GM10266 (cell line): ENCODE measurements at regions not wholly inside any gene's neighbourhood (a gene's known extent, or its start where the extent isn't known, plus 50 kb on each side); places are given as distances from the start of the nearest gene placed in this dataset.
A peak's percentile ranks its signal among the peaks of the same experiment; 100 is the strongest.

Experiments
- DNase-seq: peaks from one replicate; pipeline ENCODE4 v3.0.0; 2012; ENCODE audit errors: extremely low spot score
- TF ChIP-seq, protein P1 (sequence below): IDR thresholded peaks from 2 replicates; pipeline ENCODE4 v1.5.1; 2012; ENCODE audit warnings: mild to moderate bottlenecking, low read depth; ENCODE audit not compliant: control insufficient read depth, insufficient read depth; ENCODE audit errors: missing control alignments

DNA sequence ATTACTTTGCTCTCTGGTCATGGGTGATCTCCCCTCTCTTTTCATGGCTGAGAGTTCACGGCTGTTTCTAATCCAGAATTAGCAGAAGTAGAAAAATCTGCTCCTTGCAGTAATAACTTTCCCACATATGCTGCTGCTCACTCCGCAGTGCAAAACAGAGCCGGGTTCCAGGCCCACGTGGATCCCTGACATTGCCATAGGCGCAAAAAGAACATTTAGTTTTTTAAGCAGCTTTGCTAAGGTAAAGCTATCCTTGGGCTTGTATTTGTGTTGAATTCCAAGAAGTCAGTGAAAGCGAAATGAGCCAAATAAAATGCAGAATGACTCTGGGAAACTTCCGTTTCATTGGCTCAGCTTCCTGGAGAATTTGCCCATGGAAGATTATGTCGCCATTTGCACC, 633.7 kb upstream of the SUCLG2 start:
- no peak for DNase-seq
- TF ChIP-seq, protein P1, sequence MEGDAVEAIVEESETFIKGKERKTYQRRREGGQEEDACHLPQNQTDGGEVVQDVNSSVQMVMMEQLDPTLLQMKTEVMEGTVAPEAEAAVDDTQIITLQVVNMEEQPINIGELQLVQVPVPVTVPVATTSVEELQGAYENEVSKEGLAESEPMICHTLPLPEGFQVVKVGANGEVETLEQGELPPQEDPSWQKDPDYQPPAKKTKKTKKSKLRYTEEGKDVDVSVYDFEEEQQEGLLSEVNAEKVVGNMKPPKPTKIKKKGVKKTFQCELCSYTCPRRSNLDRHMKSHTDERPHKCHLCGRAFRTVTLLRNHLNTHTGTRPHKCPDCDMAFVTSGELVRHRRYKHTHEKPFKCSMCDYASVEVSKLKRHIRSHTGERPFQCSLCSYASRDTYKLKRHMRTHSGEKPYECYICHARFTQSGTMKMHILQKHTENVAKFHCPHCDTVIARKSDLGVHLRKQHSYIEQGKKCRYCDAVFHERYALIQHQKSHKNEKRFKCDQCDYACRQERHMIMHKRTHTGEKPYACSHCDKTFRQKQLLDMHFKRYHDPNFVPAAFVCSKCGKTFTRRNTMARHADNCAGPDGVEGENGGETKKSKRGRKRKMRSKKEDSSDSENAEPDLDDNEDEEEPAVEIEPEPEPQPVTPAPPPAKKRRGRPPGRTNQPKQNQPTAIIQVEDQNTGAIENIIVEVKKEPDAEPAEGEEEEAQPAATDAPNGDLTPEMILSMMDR, result no peak

DNA sequence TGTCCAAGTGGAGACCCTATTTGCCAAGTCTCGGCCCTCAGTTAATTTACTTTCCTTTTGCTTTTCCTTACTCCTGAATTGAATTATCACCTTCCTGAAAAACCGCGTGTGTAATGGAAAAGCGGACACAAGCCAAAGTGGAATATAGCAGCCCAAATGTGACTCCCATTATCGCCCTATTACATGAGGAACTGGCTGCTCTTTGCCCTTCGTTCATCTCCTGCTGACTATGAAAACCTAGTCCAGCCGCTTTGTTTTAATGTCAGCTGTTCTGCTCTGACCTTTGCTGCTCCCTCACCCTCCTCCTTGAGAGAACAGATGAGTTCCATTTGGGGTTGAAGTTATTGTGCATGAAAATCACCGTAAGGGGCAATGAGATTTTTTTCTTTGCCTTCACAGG, 632.7 kb upstream of the SUCLG2 start:
- TF ChIP-seq, protein P1, result no peak
- DNase-seq, result no peak

DNA sequence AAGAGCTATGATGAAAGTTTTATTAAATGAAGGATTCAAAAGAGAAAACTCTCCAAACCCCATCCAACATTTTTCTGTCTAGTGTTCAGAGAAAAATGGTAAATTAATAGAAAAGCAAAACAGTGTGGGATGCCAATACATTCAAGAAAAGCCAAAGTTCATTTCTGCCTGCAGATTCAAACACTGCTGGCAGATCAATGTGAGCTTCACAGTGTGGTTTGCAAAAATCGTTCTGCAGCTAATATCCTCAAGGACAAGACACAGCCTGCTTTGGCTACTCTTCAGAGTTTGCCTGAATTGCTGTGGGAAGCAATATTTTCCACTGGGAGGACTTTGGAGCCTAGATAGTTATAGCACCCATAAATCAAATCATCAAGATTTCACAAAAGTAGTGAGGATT, 619.9 kb upstream of the SUCLG2 start:
- TF ChIP-seq, protein P1, result no peak
- DNase-seq, result no peak

DNA sequence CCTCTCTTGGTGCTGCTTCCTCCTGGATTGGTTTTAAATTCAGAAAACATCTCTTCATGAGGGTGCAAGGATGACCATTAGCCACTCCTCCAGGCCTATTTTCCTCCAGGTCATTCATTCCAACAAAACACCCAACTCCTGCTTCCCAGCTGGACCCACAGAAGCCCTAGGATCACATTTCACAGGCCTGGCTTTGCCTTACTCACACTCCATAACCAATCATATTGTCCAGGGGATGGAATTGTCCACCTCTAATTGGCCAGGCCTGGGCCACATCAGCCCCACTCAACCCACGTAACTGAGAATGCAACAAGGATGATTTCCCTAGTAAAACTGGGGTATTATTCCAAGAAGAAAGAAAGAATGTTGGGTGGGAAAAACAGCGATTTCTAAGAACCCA, 616.7 kb upstream of the SUCLG2 start:
- TF ChIP-seq, protein P1, result no peak
- DNase-seq, result no peak

DNA sequence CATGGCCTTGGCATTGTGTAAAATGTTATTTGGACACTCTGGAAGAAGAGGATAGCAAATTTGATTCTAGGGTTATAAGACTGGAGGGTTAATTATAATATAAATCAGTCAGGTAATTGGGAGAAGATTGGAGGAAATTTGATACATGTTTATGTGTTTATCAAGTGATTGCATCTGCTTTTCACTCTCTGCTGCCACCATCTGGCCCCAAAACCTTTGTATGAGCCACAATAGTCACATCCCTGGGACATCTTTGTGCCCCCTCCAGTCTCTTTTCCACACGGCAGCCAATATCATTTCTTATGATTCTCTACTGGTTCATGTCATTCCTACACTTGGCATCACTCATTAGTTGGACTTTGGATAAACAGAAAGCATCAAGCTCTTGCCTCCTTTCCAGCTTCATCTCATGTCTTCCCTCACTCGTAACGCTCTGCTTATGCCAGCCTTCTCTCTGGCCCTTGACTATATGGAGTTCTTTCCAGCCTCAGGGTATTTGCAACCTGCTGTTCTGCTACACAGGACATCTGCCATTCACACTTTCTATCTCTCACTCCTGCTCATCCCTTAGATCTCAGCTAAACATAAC, 602.3 kb upstream of the SUCLG2 start:
- TF ChIP-seq, protein P1, result peak; percentile 42
- DNase-seq, result no peak

DNA sequence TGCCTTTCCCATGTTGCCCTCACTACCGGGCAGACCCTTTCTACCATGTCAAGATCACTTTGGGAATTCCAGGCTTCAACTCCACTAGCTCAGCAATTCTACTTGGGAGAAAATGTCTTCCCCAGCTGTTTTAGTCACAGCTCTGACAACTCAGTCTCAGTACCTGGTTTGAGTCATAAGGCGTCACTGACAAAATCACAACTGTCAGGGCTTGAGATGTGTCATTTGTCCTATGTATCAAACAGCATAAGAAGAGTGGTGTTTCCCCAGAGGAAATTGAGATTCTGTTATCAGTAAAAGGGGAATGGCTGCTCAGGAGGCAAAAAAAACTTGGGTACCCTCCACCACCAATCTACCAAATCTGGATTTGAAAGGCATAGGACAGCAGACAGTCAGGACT, 594.9 kb upstream of the SUCLG2 start:
- TF ChIP-seq, protein P1, result no peak

DNA sequence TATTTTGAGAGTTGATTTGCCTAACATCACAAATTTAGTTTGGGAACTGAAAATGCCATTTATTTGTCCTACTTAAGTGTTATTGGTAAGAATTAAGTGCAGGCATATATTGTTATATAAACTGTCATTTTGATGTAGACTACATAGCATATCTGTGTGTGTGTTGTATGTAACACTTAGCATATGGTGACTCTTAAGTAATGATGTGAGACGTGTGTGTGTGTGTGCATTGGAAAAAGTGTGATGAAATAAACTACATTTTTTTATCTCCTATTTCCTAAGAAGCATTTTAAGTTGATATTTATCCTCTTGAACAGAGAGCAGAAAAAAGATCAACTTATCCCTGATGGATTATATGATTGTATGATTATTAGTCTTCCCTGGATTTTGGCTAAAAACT, 588.2 kb upstream of the SUCLG2 start:
- no peak for DNase-seq
- TF ChIP-seq, protein P1, result no peak

More for the DNA sequence above, 594.9 kb upstream of the SUCLG2 start:
- no peak for DNase-seq
